ENCODE measurements at regions not wholly inside any gene's neighbourhood (a gene's known extent, or its start where the extent isn't known, plus 50 kb on each side); places are given as distances from the start of the nearest gene placed in this dataset.

DNA sequence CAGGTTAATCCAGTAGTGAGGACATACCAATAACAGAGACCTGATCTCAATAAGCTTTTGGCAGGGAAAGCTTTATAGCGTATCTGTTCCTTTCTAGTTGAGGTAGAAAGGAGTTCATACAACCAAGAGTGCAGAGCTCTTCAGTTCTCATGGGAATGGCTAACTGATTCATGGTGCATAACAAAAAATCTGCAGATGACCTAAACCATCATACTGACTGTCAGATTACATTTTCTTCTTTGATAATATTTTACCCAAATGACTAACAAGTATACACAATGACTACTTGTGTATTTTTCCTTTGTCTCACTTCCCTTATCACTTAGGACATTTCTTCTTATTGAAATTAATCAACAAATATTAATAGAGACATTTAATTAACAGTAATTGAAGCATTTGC lies 140.0 kb upstream of the SERTAD2 start:
- Histone ChIP-seq H3K27me3 (no peaks in the 10 kb centered on the region), H3K36me3 (no peaks in the 10 kb centered on the region), H3K9me3 (no peaks in the 10 kb centered on the region), H3K4me3 (no peak overlapping the region), H3K27ac (no peak overlapping the region), H3K4me1 (peaks cover 0 to 5% (median 0%) of the 10 kb centered on the region in 4 donors)
- 68 to 73% methylated on average over 1 of the region's 1 CpG for WGBS, 2 donors
- TF ChIP-seq EP300 (IDR thresholded peaks at IDR 0.05) (no peak), POLR2A (IDR thresholded peaks at IDR 0.05) (no peak)
- TF ChIP-seq, protein P1, sequence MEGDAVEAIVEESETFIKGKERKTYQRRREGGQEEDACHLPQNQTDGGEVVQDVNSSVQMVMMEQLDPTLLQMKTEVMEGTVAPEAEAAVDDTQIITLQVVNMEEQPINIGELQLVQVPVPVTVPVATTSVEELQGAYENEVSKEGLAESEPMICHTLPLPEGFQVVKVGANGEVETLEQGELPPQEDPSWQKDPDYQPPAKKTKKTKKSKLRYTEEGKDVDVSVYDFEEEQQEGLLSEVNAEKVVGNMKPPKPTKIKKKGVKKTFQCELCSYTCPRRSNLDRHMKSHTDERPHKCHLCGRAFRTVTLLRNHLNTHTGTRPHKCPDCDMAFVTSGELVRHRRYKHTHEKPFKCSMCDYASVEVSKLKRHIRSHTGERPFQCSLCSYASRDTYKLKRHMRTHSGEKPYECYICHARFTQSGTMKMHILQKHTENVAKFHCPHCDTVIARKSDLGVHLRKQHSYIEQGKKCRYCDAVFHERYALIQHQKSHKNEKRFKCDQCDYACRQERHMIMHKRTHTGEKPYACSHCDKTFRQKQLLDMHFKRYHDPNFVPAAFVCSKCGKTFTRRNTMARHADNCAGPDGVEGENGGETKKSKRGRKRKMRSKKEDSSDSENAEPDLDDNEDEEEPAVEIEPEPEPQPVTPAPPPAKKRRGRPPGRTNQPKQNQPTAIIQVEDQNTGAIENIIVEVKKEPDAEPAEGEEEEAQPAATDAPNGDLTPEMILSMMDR (IDR thresholded peaks at IDR 0.05): no peak
- no peak for DNase-seq (ENCODE audit: low spot score in 2 of 2)

DNA sequence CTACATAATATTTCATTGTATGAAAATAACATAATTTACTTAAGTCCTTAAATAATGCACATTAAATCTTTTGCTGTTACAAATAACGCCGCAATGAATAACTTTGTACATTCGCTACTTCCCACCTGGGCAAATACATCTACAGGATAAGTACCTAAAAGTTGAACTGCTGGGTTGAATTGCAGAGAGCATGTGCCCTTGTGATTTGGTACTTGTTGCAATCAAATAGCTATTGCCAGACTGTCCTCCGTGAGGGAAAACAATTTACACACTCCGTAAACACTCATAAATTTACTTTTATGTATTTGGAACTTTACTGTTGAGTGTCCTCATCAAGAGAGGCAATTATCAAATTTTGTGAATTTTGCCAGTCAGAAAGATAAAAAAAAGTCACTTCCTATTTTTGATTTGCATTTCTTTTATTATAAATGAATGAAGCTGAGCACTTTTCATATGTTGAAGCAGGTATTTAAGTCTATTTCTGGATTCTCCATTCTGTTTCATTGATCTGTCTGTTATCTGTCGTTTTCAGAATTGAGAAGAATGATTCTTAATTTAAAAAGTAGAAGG lies 140.8 kb upstream of the SERTAD2 start:
- Histone ChIP-seq H3K4me1 (peaks cover 0 to 5% (median 0%) of the 10 kb centered on the region in 4 donors), H3K4me3 (no peak overlapping the region), H3K27ac (no peak overlapping the region), H3K36me3 (no peaks in the 10 kb centered on the region), H3K9me3 (no peaks in the 10 kb centered on the region), H3K27me3 (no peaks in the 10 kb centered on the region)
- WGBS, 2 donors: 85% methylated on average over 6 of the region's 6 CpGs
- no peak for TF ChIP-seq POLR2A (IDR thresholded peaks at IDR 0.05)
- TF ChIP-seq, protein P1 (IDR thresholded peaks at IDR 0.05): no peak
- TF ChIP-seq EP300 (IDR thresholded peaks at IDR 0.05): no peak
- DNase-seq (ENCODE audit: low spot score in 2 of 2): no peak

DNA sequence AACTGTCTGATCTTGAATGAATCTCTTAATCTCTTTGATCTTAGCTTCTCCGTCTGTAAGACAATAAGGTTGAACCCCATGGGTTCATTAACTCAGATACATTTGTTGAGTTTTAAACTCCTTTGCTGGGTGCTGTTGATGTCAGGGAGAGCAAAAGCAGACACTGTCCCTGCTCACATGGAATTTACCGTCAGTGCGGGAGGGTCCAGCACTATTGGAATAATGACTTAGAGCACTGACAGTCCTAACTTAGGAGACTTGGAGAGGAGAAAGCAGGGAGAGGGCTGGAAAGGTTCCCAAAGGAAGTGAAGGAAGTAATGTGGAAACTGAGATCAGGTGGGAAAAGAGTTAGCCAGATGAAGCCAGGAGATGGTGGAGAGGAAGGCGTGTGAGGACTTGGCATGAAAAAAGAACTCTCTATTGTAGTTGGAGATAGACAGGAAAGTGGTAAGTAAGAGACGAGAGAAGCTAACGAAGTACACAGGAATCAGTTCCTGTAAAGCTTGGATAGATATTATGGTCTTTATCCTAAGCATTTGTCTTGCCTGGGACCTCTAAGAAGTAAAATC lies 141.4 kb upstream of the SERTAD2 start:
- 72 to 79% methylated on average over 6 of the region's 6 CpGs for WGBS, 2 donors
- Histone ChIP-seq H3K36me3 (no peaks in the 10 kb centered on the region), H3K4me3 (no peak overlapping the region), H3K27ac (no peak overlapping the region), H3K4me1 (peaks cover 0 to 5% (median 0%) of the 10 kb centered on the region in 4 donors), H3K9me3 (no peaks in the 10 kb centered on the region), H3K27me3 (no peaks in the 10 kb centered on the region)
- no peak for DNase-seq (ENCODE audit: low spot score in 2 of 2)
- TF ChIP-seq, protein P1 (IDR thresholded peaks at IDR 0.05): no peak
- TF ChIP-seq EP300 (IDR thresholded peaks at IDR 0.05) (no peak), POLR2A (IDR thresholded peaks at IDR 0.05) (no peak)

DNA sequence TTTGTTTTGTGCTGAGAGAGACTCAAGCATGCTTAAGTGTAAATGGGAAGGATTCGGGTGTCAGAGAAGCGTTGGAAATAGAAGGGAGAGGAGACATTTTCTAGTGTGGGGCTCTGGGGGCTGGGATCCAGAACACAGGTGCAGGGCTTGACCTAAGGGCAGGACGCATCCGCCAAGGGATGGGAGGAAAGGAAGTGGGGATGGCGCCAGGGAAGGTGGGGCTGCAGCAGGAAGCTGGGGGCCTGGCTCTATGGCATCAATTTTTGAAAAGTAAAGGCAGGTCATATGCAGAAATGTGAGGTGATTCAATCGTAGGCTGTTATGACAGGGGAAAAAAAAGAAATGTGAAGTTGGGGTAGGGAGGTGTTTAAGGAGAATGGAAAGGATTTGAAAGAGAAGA lies 143.2 kb upstream of the SERTAD2 start:
- TF ChIP-seq, protein P1 (IDR thresholded peaks at IDR 0.05): no peak
- WGBS, 2 donors: 69 to 73% methylated on average over 6 of the region's 6 CpGs
- Histone ChIP-seq H3K36me3 (no peaks in the 10 kb centered on the region), H3K9me3 (no peaks in the 10 kb centered on the region), H3K4me3 (no peak overlapping the region), H3K4me1 (peaks cover 0 to 5% (median 0%) of the 10 kb centered on the region in 4 donors), H3K27me3 (no peaks in the 10 kb centered on the region), H3K27ac (no peak overlapping the region)
- no peak for DNase-seq (ENCODE audit: low spot score in 2 of 2)

DNA sequence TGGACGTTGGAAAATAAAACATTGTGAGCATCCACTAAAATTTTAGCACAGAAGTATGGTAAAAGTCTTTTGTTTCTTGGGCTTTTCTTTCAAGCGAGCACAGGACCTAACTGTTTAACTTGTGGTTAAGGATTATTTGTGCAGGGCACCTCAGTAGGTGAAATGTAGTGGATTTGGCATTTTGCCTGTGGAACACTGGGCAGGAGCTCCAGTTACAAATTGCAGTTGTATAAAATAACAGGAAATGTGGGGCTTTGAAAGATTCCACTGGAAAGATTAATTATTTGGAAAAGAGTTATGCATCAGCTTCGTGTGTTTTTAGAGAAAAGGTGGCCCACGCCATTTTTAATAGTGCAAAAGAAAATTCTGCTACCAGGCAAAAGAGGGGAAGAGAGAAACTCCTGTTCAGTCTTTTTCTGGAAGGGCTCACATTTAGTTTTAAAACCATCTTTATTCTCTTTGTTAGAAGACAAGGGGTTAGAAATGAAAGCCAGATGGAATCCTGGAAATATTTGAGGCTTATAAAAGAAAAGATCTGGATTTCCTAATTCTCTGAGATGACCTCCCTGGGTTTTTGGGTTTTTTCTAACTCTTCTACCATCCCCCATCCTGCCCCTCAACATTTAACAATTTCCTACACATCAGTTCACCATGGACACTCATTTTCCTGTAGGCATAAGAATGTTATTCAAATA lies 144.3 kb upstream of the SERTAD2 start:
- WGBS, 2 donors: 39 to 43% methylated on average over 4 of the region's 4 CpGs
- DNase-seq (ENCODE audit: low spot score in 2 of 2): no peak
- no peaks in the 10 kb centered on the region for H3K27me3 ChIP-seq
- H3K4me3 ChIP-seq: no peak overlapping the region
- peaks cover 0 to 5% (median 0%) of the 10 kb centered on the region in 4 donors for H3K4me1 ChIP-seq
- no peak overlapping the region for H3K27ac ChIP-seq
- TF ChIP-seq POLR2A (IDR thresholded peaks at IDR 0.05) (no peak), EP300 (IDR thresholded peaks at IDR 0.05) (no peak)
- TF ChIP-seq, protein P1 (IDR thresholded peaks at IDR 0.05): no peak
- H3K36me3 ChIP-seq: no peaks in the 10 kb centered on the region
- no peaks in the 10 kb centered on the region for H3K9me3 ChIP-seq
